Endodermal cell (in vitro differentiated cells): ENCODE measurements at regions not wholly inside any gene's neighbourhood (a gene's known extent, or its start where the extent isn't known, plus 50 kb on each side); places are given as distances from the start of the nearest gene placed in this dataset.

Source experiments
- DNase-seq: peaks from one replicate; pipeline ENCODE4 v3.0.0-alpha.2; 2017
- H3K27ac ChIP-seq: 2 replicates; pipeline ENCODE4 v1.5.1; 2013; ENCODE audit warnings: mild to moderate bottlenecking, low read depth, low read length, moderate library complexity
- H3K27me3 ChIP-seq: 2 replicates; pipeline ENCODE4 v1.6.1; 2013; ENCODE audit warnings: mild to moderate bottlenecking, low read length, moderate library complexity; ENCODE audit not compliant: insufficient read depth, control insufficient read depth, poor library complexity, severe bottlenecking
- H3K36me3 ChIP-seq: 2 replicates; pipeline ENCODE4 v1.7.0; 2013; ENCODE audit warnings: mild to moderate bottlenecking, low read length, moderate library complexity; ENCODE audit not compliant: control insufficient read depth, insufficient read depth
- H3K4me1 ChIP-seq: one replicate; pipeline ENCODE4 v1.7.0; 2013; ENCODE audit warnings: low read length; ENCODE audit not compliant: control insufficient read depth, insufficient read depth
- H3K4me3 ChIP-seq: 2 replicates; pipeline ENCODE4 v1.5.1; 2013; ENCODE audit warnings: mild to moderate bottlenecking, low read length, moderate library complexity
- H3K9ac ChIP-seq: 2 replicates; pipeline ENCODE4 v1.6.1; 2013; ENCODE audit warnings: mild to moderate bottlenecking, low read length, moderate library complexity; ENCODE audit not compliant: poor library complexity, severe bottlenecking; ENCODE audit errors: extremely low read depth
- H3K9me3 ChIP-seq: 2 replicates; pipeline ENCODE4 v1.6.1; 2013; ENCODE audit warnings: mild to moderate bottlenecking, low read length, moderate library complexity; ENCODE audit not compliant: control insufficient read depth
- H3K27ac Mint-ChIP-seq: 2 replicates; pipeline ENCODE4 v1.8.0; 2020; ENCODE audit warnings: mixed read lengths
- H3K27me3 Mint-ChIP-seq: 2 replicates; pipeline ENCODE4 v1.8.0; 2021; ENCODE audit warnings: mild to moderate bottlenecking, mixed read lengths; ENCODE audit not compliant: insufficient read depth
- H3K36me3 Mint-ChIP-seq: 2 replicates; pipeline ENCODE4 v1.8.0; 2020; ENCODE audit warnings: low read depth, mixed read lengths
- H3K4me1 Mint-ChIP-seq: 2 replicates; pipeline ENCODE4 v1.8.0; 2020; ENCODE audit warnings: mixed read lengths
- H3K4me3 Mint-ChIP-seq: 2 replicates; pipeline ENCODE4 v1.8.0; 2020; ENCODE audit warnings: mild to moderate bottlenecking, moderate library complexity, mixed read lengths
- H3K9me3 Mint-ChIP-seq: 2 replicates; pipeline ENCODE4 v1.8.0; 2020; ENCODE audit warnings: mild to moderate bottlenecking, mixed read lengths
- CTCF ChIP-seq: fragments of 200-600 bp; sonication (generic); conservative IDR thresholded peaks from 2 replicates; pipeline ENCODE4 v1.5.0; 2021; ENCODE audit warnings: antibody characterized with exemption, mild to moderate bottlenecking
- WGBS, 2 experiments: methylation state at CpG; one replicate each; pipeline versions ENCODE4 v1.1.5 to v1.1.7; 2013; ENCODE audit warnings: missing lambda C conversion rate in 2 of 2, mixed read lengths in 1 of 2; ENCODE audit not compliant: insufficient coverage in 1 of 2, insufficient read length in 1 of 2; 5-methylcytosine and 5-hydroxymethylcytosine counted together

GRCh38 chr2:118568700-118569099, 278.7 kb downstream of the EN1 start:
- H3K9ac ChIP-seq: no peak overlapping the region
- H3K4me1 ChIP-seq: no peaks in the 10 kb centered on the region
- Mint-ChIP-seq H3K27me3 (peaks cover 25% of the 10 kb centered on the region), H3K9me3 (no peaks in the 10 kb centered on the region), H3K36me3 (no peaks in the 10 kb centered on the region), H3K4me3 (no peak overlapping the region), H3K4me1 (no peaks in the 10 kb centered on the region), H3K27ac (no peak overlapping the region)
- no peak overlapping the region for H3K4me3 ChIP-seq
- TF ChIP-seq CTCF: no peak
- no peaks in the 10 kb centered on the region for H3K36me3 ChIP-seq
- H3K27me3 ChIP-seq: peaks cover 14% of the 10 kb centered on the region
- 87 to 91% methylated on average over 3 to 5 of the region's 5 CpGs for WGBS, 2 experiments
- no peak for DNase-seq
- H3K9me3 ChIP-seq: no peaks in the 10 kb centered on the region
- H3K27ac ChIP-seq: no peak overlapping the region

DNA sequence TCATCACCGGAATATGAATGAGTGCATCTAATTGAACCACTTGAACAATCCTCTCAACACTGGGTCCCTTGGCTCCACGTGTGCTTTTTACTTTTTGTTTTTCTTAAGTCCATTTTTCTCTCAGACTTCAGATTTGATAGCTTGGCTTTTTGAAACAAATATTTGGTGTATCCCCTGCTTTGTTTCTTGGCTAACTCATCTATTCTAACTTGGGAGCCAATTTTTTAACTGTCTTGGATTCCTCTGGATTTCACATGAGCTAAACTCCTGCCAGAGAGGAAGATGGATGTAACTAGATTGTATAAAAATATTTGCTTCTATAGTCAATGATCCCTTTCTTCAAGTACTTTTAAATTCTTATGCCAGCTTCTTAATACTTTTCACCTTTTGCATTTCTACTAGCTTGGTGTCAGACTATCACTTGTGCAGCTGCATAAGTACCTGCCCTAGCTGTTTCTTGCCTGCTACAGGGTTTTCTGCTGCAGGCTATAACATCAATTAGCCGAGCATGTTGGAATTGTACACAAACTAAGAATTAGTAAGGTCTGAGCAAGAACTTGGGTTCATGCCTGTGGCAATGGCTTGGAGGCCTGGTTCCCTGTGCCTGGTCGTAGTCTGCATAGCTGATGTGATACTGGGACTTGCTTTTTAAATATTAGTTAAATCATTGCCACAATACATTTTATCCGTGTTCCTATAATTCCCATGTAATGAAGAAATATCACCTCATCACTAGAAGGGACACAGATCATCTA, 281.5 kb downstream of the EN1 start:
- no peaks in the 10 kb centered on the region for H3K36me3 Mint-ChIP-seq
- Histone ChIP-seq H3K27ac (no peak overlapping the region), H3K4me1 (no peaks in the 10 kb centered on the region), H3K9me3 (no peaks in the 10 kb centered on the region), H3K36me3 (no peaks in the 10 kb centered on the region), H3K27me3 (peaks cover 8% of the 10 kb centered on the region), H3K9ac (no peak overlapping the region), H3K4me3 (no peak overlapping the region)
- no peaks in the 10 kb centered on the region for H3K4me1 Mint-ChIP-seq
- no peak overlapping the region for H3K4me3 Mint-ChIP-seq
- no peak for TF ChIP-seq CTCF
- H3K9me3 Mint-ChIP-seq: no peaks in the 10 kb centered on the region
- H3K27me3 Mint-ChIP-seq: peaks cover 19% of the 10 kb centered on the region
- DNase-seq: no peak
- 89% methylated on average over 3 to 4 of the region's 5 CpGs for WGBS, 2 experiments
- H3K27ac Mint-ChIP-seq: no peak overlapping the region

GRCh38 chr2:118565301-118565700, 282.1 kb downstream of the EN1 start:
- WGBS, 2 experiments: 81 to 84% methylated on average over 4 to 6 of the region's 6 CpGs
- Histone ChIP-seq H3K4me3 (no peak overlapping the region), H3K9ac (no peak overlapping the region), H3K27me3 (peaks cover 8% of the 10 kb centered on the region), H3K27ac (no peak overlapping the region), H3K4me1 (no peaks in the 10 kb centered on the region), H3K9me3 (no peaks in the 10 kb centered on the region), H3K36me3 (no peaks in the 10 kb centered on the region)
- TF ChIP-seq CTCF: no peak
- H3K27ac Mint-ChIP-seq: no peak overlapping the region
- no peak for DNase-seq
- no peaks in the 10 kb centered on the region for H3K36me3 Mint-ChIP-seq
- no peaks in the 10 kb centered on the region for H3K9me3 Mint-ChIP-seq
- H3K4me3 Mint-ChIP-seq: no peak overlapping the region
- H3K4me1 Mint-ChIP-seq: no peaks in the 10 kb centered on the region
- peaks cover 19% of the 10 kb centered on the region for H3K27me3 Mint-ChIP-seq
